ENCODE measurements at regions not wholly inside any gene's neighbourhood (a gene's known extent, or its start where the extent isn't known, plus 50 kb on each side); places are given as distances from the start of the nearest gene placed in this dataset.

- H3K4me3 ChIP-seq (ENCODE audit: low read depth, low read length): no peak overlapping the region
- no peak for TF ChIP-seq CTCF (IDR thresholded peaks at IDR 0.05; ENCODE audit: low read depth, low read length, missing control alignments)
- no peak for DNase-seq (ENCODE audit: low read depth)
Measured at GRCh38 chr2:16085073-16085472, 144.7 kb downstream of the MYCN start.

GRCh38 chr2:16084274-16084673 lies 143.9 kb downstream of the MYCN start:
- H3K4me3 ChIP-seq (ENCODE audit: low read depth, low read length): no peak overlapping the region
- TF ChIP-seq CTCF (IDR thresholded peaks at IDR 0.05; ENCODE audit: low read depth, low read length, missing control alignments): no peak
- DNase-seq (ENCODE audit: low read depth): no peak

GRCh38 chr2:16082276-16082675 lies 141.9 kb downstream of the MYCN start:
- DNase-seq (ENCODE audit: low read depth): no peak
- H3K4me3 ChIP-seq (ENCODE audit: low read depth, low read length): no peak overlapping the region
- no peak for TF ChIP-seq CTCF (IDR thresholded peaks at IDR 0.05; ENCODE audit: low read depth, low read length, missing control alignments)

- no peak overlapping the region for H3K4me3 ChIP-seq (ENCODE audit: low read depth, low read length)
- TF ChIP-seq CTCF (IDR thresholded peaks at IDR 0.05; ENCODE audit: low read depth, low read length, missing control alignments): no peak
- no peak for DNase-seq (ENCODE audit: low read depth)
Measured at GRCh38 chr2:16081316-16082200, 141.2 kb downstream of the MYCN start.

- no peak for TF ChIP-seq CTCF (IDR thresholded peaks at IDR 0.05; ENCODE audit: low read depth, low read length, missing control alignments)
- DNase-seq (ENCODE audit: low read depth): no peak
- no peak overlapping the region for H3K4me3 ChIP-seq (ENCODE audit: low read depth, low read length)
Measured at GRCh38 chr2:16080516-16080915, 140.2 kb downstream of the MYCN start.

GRCh38 chr2:16080071-16080470 lies 139.7 kb downstream of the MYCN start:
- no peak overlapping the region for H3K4me3 ChIP-seq (ENCODE audit: low read depth, low read length)
- no peak for DNase-seq (ENCODE audit: low read depth)
- TF ChIP-seq CTCF (IDR thresholded peaks at IDR 0.05; ENCODE audit: low read depth, low read length, missing control alignments): no peak

GRCh38 chr2:16079637-16080036 lies 139.3 kb downstream of the MYCN start:
- no peak for TF ChIP-seq CTCF (IDR thresholded peaks at IDR 0.05; ENCODE audit: low read depth, low read length, missing control alignments)
- no peak for DNase-seq (ENCODE audit: low read depth)

More at GRCh38 chr2:16079637-16080036, 139.3 kb downstream of the MYCN start:
- no peak overlapping the region for H3K4me3 ChIP-seq (ENCODE audit: low read depth, low read length)

All from GM12864 (cell line).